GM12873 (cell line): ENCODE measurements at regions not wholly inside any gene's neighbourhood (a gene's known extent, or its start where the extent isn't known, plus 50 kb on each side); places are given as distances from the start of the nearest gene placed in this dataset.

ENCODE experiments used
- TF ChIP-seq, protein P1 (sequence below): IDR thresholded peaks from 2 replicates; pipeline ENCODE4 v1.5.1; 2012; ENCODE audit warnings: low read depth, mild to moderate bottlenecking, moderate library complexity, low read length, control low read depth; ENCODE audit not compliant: insufficient read depth; ENCODE audit errors: missing control alignments

DNA sequence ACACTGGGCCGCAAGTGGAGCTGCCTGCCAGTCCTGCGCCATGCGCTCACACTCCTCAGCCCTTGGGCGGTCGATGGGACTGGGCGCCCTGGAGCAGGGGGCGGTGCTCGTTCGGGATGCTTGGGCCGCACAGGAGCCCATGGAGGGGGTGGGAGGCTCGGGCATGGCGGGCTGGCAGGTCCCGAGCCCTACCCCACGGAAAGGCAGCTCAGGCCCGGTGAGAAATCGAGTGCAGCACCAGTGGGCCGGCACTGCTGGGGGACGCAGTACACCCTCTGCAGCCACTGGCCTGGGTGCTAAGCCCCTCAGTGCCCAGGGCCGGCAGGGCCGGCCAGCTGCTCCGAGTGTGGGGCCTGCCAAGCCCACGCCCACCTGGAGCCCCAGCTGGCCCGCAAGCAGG is 328.7 kb upstream of the LRRC4C start:
- TF ChIP-seq, protein P1, sequence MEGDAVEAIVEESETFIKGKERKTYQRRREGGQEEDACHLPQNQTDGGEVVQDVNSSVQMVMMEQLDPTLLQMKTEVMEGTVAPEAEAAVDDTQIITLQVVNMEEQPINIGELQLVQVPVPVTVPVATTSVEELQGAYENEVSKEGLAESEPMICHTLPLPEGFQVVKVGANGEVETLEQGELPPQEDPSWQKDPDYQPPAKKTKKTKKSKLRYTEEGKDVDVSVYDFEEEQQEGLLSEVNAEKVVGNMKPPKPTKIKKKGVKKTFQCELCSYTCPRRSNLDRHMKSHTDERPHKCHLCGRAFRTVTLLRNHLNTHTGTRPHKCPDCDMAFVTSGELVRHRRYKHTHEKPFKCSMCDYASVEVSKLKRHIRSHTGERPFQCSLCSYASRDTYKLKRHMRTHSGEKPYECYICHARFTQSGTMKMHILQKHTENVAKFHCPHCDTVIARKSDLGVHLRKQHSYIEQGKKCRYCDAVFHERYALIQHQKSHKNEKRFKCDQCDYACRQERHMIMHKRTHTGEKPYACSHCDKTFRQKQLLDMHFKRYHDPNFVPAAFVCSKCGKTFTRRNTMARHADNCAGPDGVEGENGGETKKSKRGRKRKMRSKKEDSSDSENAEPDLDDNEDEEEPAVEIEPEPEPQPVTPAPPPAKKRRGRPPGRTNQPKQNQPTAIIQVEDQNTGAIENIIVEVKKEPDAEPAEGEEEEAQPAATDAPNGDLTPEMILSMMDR = no peak

DNA sequence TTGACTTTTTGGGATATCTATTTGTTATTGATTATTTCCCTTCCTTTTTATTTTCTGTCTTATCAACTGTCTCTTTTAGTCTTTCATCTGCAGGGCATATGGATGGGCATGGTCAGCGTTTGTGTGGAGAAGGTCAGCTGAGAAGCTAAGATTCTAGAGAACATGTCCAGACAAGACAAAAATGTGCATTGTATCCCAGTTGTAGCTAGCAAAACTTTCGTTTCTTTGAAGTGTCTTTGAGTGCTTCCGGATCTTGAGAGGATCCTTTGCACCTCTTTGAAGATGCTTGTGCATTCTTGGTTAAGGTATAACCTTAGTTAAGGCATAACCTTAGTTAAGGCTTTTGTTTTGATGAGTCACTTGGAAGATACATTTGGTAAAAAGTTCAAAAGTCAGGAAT is 329.9 kb upstream of the LRRC4C start:
- TF ChIP-seq, protein P1 = no peak

DNA sequence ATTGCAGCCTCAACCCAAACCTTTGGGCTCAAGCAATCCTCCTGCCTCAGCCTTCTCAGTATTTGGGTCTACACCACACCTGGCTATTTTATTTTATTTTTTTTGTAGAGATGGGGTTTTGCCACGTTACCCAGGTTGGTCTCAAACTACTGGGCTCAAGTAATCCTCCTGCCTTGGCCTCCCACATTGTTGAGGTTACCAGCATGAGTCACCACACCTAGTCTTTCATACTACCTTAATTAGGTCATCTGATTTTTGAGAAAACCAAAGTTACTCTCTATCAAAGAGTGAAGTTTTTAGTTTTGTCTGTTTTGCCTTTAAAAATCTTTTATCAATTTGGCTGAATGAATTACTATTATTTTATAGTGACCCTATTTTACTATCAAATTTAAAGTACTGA is 335.6 kb upstream of the LRRC4C start:
- TF ChIP-seq, protein P1 = no peak

DNA sequence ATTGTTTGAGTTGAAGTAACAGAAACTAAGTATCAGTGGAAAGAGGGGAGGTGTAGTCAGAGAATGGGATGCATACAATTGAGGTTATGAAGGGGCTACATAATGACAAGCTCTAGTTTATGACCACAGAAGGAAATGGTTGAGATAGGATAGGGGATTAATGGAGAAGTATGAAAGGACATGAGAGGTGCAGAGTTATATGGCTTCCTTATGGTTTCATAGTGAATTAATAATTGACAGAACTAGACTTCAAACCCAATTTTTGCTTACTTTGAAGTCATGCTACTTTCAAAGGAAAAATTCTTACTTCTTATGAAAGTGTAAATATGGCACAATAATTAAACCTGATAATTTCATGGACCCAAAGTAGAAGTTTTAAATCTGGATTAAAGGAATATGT is 340.3 kb upstream of the LRRC4C start:
- TF ChIP-seq, protein P1 = no peak

DNA sequence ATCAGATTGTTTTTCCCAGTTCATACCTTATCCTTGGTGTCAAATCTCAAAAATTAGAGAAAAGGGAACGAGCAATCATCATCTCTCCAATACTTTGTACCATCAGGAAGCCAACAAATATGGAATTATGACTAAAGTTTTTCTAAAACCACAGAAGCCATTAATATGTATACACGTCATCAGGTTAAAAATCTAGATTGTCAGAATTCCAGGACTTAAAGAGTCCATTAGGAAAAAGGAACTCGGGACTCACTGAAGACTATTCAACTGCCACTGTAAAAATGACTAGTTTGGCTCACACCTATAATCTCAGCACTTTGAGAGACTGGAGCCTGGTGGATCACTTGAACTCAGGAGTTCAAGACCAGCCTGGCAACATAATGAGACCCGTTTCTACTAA is 344.4 kb upstream of the LRRC4C start:
- TF ChIP-seq, protein P1 = no peak

DNA sequence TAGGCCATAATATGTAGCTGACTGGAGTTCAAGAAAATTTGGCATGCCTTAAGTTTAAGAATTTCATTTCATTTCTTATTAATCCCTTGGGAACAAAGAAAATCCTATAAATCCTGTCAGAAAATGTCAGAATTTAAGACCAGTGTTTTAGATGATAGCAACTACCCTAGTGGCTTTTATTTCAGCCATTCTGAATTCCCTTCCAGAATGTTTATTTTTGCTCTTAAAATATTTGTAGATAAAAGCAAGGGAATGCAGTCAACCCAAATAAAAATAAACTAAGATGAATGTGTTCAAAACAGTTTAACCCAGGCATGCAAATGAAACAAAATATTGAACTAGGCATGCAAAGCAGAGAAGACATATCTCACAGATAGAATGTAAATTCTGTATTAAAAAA is 356.9 kb upstream of the LRRC4C start:
- TF ChIP-seq, protein P1 = no peak

DNA sequence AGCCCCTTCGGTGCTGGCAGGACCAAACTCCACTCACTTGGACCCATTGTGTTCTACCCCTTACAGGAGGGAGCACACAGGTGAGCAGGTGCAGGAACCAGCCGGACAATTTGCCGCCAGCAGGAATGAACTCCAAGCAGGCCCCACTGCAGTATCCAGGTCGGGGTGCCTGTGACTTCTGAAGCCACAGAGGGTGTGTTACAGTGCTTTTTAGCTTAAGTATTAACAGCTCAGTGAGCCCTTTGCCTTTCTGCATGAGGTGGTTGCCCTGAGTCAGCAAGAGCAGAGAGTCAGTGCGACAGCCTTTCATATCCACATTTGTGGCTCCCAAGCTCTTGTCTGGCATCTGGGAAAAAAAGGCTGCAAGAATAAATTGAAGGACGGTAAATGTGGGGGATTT is 366.6 kb upstream of the LRRC4C start:
- TF ChIP-seq, protein P1 = no peak
